HepG2 (cell line): ENCODE measurements at regions not wholly inside any gene's neighbourhood (a gene's known extent, or its start where the extent isn't known, plus 50 kb on each side); places are given as distances from the start of the nearest gene placed in this dataset.

Source experiments
- CTCF ChIP-seq: sonication (generic); formaldehyde crosslinking; IDR thresholded peaks from 2 replicates; pipeline ENCODE4 v1.5.0; 2020; ENCODE audit warnings: mild to moderate bottlenecking, missing genetic modification reagents, moderate library complexity
- EED ChIP-seq: sonication (generic); formaldehyde crosslinking; IDR thresholded peaks from 2 replicates; pipeline ENCODE4 v1.5.0; 2020; ENCODE audit warnings: mild to moderate bottlenecking, missing genetic modification reagents
- EZH2 ChIP-seq: conservative IDR thresholded peaks from 2 replicates; pipeline ENCODE4 v1.6.1; 2012; ENCODE audit warnings: mild to moderate bottlenecking, low read depth, low read length, moderate library complexity
- MEIS2 ChIP-seq: sonication (generic); formaldehyde crosslinking; IDR thresholded peaks from 2 replicates; pipeline ENCODE4 v1.9.0; 2021; ENCODE audit warnings: mild to moderate bottlenecking, missing genetic modification reagents
- POLR2AphosphoS5 ChIP-seq: IDR thresholded peaks from 2 replicates; pipeline ENCODE4 v1.6.1; 2012; ENCODE audit warnings: low read depth, low read length
- SOX6 ChIP-seq, 2 experiments: fragments of 450-650 bp in 1 of 2; sonication (generic) in 1 of 2; formaldehyde crosslinking in 1 of 2; IDR thresholded peaks; 2 replicates each; pipeline versions ENCODE4 v1.4.0 to v1.6.1; 2017 to 2020; ENCODE audit warnings: antibody characterized with exemption in 1 of 2, mild to moderate bottlenecking in 1 of 2, missing genetic modification reagents in 1 of 2
- TF ChIP-seq, protein P1 (sequence below), 2 experiments: IDR thresholded peaks; 2 replicates each; pipeline ENCODE4 v1.6.1; 2011 to 2012; ENCODE audit warnings: low read length in 2 of 2, borderline replicate concordance in 1 of 2, low read depth in 1 of 2, mild to moderate bottlenecking in 1 of 2, moderate library complexity in 1 of 2
- TF ChIP-seq, protein P2 (sequence below): sonication (generic); formaldehyde crosslinking; IDR thresholded peaks from 2 replicates; pipeline ENCODE4 v1.8.0; 2023; ENCODE audit warnings: mild to moderate bottlenecking, missing genetic modification reagents

DNA sequence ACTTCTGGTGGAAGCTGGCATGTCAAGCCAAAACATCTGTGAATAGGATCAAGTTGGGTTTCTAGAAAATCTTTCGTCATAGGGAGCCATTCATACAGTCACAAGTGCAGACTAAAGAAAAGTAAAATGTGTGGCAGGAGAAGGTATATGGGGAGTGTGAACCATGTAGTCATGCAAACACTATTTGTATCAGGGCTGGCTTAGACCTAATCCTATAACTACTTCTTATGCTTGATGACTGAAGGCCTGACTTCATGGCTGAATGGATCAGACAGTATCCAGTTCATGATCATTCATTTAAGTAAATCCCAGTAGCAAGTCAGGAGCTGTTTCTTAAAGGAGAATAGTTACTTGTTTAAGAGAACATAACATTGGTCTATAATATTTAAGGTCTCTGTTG lies 63.8 kb upstream of the DAPK1 start:
- TF ChIP-seq, protein P1, sequence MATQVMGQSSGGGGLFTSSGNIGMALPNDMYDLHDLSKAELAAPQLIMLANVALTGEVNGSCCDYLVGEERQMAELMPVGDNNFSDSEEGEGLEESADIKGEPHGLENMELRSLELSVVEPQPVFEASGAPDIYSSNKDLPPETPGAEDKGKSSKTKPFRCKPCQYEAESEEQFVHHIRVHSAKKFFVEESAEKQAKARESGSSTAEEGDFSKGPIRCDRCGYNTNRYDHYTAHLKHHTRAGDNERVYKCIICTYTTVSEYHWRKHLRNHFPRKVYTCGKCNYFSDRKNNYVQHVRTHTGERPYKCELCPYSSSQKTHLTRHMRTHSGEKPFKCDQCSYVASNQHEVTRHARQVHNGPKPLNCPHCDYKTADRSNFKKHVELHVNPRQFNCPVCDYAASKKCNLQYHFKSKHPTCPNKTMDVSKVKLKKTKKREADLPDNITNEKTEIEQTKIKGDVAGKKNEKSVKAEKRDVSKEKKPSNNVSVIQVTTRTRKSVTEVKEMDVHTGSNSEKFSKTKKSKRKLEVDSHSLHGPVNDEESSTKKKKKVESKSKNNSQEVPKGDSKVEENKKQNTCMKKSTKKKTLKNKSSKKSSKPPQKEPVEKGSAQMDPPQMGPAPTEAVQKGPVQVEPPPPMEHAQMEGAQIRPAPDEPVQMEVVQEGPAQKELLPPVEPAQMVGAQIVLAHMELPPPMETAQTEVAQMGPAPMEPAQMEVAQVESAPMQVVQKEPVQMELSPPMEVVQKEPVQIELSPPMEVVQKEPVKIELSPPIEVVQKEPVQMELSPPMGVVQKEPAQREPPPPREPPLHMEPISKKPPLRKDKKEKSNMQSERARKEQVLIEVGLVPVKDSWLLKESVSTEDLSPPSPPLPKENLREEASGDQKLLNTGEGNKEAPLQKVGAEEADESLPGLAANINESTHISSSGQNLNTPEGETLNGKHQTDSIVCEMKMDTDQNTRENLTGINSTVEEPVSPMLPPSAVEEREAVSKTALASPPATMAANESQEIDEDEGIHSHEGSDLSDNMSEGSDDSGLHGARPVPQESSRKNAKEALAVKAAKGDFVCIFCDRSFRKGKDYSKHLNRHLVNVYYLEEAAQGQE (IDR thresholded peaks at IDR 0.05; ENCODE audit: borderline replicate concordance in 1 of 2, low read depth in 1 of 2, low read length in 2 of 2) = no peak
- TF ChIP-seq MEIS2 (CRISPR knock-in tag) (no peak), SOX6 (IDR thresholded peaks at IDR 0.05) (no peak), SOX6 (CRISPR knock-in tag; IDR thresholded peaks at IDR 0.05) (no peak), POLR2AphosphoS5 (no peak), EED (no peak), EZH2 (no peak), CTCF (CRISPR knock-in tag) (no peak)
- TF ChIP-seq, protein P2, sequence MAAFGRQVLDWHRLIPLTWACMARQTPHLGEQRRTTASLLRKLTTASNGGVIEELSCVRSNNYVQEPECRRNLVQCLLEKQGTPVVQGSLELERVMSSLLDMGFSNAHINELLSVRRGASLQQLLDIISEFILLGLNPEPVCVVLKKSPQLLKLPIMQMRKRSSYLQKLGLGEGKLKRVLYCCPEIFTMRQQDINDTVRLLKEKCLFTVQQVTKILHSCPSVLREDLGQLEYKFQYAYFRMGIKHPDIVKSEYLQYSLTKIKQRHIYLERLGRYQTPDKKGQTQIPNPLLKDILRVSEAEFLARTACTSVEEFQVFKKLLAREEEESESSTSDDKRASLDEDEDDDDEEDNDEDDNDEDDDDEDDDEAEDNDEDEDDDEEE (CRISPR knock-in tag) = no peak
